ENCODE measurements at regions not wholly inside any gene's neighbourhood (a gene's known extent, or its start where the extent isn't known, plus 50 kb on each side); places are given as distances from the start of the nearest gene placed in this dataset.

DNA sequence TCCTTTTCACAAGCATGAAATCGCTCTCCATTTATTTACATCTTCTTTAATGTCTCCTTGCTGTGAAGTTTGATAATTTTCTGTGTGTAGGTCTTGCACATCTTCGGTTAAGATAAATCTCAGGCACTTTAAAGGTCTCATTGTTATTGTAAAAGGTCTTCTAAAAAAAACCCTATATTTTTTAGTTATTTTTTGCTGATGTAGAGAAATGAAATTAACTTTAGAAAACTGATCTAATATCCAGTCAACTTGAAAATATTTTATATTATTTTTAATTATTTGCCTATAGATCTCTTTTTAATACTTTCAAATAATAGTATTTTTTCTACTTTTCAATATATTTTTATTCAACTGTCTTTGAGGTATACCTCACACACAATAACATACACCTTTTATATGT is 169.4 kb downstream of the INSIG2 start:
- TF ChIP-seq CTCF (IDR thresholded peaks at IDR 0.05; ENCODE audit: low read length) (no peak), EZH2 (IDR thresholded peaks at IDR 0.05; ENCODE audit: borderline replicate concordance, low read length) (no peak)
